NCI-H2081 (cell line): ENCODE measurements at regions not wholly inside any gene's neighbourhood (a gene's known extent, or its start where the extent isn't known, plus 50 kb on each side); places are given as distances from the start of the nearest gene placed in this dataset.
A peak's percentile ranks its signal among the peaks of the same experiment; 100 is the strongest.

Source experiments
- DNase-seq, 2 experiments: peaks; one replicate each; lab custom pipeline; 2025; lab: John Stamatoyannopoulos, UW

DNA sequence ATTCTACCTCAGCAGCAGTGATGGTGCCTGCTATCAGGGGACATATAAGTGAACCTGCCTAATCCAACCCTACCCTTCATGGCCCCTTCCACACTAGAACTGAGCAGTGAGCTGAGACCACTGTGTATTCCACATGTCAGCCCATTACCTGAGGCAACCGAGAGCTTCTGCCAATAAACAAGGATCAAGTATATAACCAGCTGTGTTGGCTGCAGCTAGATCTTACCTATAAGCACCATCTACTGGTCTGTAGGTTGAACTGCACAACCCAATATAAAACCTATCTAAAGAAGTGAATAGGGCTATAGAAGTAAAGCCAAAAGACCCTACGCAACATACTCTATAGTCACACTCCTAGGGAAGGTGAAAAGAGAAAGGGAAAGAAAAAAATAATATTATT is 376.9 kb downstream of the HHIPL2 start:
- peak; percentile 31 to 75 for DNase-seq

DNA sequence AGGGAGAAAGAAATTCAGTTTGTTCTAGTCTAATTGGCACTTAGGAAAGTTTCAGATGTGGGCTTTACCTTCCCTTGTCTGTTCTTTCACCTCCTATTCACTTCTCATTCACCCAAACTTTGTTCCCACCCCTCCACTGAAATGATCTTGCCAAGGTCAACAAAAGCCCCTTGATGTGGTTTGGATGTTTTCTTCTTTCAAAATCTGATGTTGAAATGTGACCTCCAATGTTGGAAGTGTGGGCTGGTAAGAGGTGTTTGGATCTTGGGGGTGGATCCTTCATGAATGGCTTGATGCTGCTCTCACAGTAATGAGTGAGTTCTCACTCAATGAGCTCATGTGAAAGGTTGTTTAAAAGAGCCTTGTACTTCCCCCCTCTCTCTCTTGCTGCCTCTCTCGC is 379.3 kb downstream of the HHIPL2 start:
- no peak for DNase-seq

DNA sequence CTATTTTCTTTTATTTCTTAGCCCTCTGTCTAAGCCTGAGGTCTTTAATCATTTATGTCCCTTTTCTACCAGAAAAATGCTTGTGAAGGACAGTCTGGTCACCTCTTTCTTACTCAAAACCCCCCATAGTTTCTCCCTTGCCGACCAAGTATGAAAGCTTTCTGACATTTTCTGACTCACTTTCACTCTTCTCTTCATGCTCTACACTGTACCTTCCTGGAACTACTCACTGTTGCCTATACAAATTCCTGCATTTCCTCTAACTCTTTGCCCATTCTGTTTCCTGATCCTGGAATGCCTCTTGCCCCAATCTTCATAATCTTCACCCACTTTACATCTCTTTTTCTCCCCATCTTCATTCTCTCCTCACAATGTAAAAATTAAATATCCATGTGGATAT is 380.0 kb downstream of the HHIPL2 start:
- no peak for DNase-seq

DNA sequence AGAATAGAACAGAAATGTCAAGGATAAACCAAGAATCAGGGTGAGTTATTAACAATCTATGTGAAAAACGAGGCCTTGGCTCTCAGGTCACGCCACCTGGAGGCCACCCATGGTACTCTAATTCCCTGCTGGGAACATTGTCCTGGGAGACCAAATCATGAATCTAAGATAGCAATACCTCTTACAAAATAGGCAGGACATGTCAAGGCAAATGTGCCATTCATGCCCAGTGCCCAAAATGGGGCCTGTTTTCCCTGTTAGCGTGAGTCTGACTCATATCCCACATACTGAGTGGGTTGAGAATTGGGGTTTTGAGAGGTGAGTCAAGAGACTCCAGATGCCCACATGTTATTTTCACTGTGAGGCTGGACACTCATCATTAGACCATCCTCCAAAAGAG is 380.8 kb downstream of the HHIPL2 start:
- DNase-seq: peak; percentile 32 to 44

DNA sequence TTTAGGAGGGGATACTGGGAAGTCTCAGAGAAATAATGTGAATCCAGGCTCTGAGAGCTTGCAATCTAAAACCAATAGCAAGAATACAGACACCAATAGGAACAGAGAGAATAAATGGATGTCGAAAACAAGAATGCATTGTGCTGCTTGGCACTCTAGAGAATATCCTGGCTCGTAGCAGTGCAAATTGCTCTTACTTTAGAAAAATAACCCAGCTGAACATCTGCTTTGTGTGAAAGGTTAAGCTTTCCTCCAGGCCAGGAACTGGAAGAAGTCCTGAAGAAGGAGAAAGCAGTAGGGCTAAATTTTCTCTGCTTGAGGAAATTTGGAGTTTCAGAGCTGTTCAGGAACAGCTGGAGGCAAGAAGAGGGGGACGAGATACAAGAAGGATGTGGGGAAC is 382.3 kb downstream of the HHIPL2 start:
- no peak for DNase-seq

DNA sequence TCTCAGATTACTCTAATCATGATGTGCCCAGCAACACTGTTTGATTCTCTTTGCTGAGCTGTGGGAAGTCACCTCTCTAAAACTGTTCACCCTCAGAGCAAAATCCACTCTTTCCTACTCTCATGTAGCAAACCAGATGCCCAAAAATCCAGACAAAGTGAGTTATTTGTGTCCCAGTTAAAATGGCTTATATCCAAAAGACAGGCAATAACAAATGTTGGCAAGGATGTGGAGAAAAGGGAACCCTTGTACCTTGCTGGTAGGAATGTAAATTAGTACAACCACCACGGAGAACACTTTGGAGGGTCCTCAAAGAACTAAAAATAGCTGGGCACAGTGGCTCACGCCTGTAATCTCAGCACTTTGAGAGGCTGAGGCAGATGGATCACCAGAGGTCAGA is 384.0 kb downstream of the HHIPL2 start:
- no peak for DNase-seq

DNA sequence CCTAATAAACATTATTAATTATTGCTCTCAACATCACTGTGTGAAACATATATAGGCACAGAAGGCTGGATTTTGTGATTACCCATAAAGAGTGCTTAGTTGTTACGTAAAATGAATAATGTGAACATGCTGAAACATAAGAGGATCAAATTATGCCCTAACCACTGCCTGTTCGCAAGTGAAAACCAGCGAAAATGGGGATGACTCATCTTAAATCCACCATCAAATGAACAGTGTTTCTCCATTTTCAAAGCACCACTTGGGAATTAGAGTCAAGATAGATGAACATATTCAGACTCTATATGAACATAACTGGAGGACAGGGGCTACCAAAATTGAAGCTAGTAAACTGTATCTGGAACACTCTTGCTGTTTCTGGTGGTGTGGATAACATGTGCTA is 386.2 kb downstream of the HHIPL2 start:
- no peak for DNase-seq

DNA sequence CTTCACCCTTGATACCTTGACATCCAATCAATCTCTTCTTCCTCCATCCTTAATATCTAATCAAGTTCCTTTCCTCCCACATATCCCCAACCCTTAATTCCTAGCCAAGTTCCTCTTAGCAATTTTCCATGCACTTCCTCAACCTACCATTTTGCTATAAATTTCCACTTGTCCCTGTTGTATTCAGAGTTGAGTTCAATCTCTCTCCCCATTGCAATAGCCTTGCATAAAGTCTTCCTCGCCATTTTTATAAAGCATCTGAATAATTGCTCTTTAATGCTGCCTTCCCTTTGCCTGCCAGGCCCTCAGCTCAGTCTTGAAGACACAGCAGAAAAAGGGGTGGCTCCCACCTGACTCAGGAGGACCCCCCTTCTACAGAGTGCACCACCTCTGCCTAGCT is 390.3 kb downstream of the HHIPL2 start:
- DNase-seq: no peak

DNA sequence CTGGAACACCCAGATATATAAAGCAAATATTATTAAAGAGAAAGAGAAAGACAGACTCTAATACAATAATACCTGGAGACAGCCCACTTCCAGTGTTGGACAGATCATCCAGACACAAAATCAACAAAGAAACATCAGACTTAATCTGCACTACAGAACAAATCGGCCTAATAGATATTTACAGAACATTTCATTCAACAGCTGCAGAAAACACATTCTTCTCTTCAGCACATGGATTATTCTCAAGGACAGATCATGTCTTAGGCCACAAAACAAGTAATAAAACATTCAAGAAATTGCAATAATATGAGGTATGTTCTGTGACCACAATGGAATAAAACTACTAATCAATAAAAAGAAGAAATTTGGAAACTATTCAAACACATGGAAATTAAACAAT is 398.3 kb upstream of the DUSP10 start:
- no peak for DNase-seq

DNA sequence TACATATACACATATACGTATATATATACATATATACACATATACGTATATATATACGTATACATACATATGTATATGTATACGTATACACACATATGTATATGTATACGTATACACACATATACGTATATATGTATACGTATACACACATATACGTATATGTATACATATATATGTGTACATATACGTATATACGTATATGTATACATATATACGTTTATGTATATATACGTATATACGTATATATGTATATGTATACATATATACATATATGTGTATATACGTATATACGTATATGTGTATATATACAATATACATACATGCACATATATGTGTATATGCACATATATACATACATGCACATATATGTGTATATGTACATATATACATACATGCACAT is 396.2 kb upstream of the DUSP10 start:
- no peak for DNase-seq

DNA sequence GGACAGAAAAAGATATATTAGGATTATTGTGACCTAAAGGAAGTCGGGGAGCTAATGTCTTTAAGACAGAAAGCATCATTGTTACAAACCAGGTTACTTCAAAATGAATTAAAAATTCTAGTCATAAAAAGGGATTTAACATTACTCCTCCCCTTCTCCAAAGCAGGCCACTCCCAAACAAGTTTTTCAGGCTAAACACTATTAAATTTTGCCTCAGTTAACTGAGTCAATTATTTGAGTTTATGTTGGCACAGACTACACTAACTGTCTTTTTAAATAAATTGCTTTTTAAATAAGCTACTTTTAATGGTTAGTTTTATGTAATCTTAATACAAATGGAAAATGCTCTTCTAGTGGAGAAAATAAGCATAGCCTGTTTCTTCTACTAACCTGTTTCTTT is 395.0 kb upstream of the DUSP10 start:
- DNase-seq: no peak

DNA sequence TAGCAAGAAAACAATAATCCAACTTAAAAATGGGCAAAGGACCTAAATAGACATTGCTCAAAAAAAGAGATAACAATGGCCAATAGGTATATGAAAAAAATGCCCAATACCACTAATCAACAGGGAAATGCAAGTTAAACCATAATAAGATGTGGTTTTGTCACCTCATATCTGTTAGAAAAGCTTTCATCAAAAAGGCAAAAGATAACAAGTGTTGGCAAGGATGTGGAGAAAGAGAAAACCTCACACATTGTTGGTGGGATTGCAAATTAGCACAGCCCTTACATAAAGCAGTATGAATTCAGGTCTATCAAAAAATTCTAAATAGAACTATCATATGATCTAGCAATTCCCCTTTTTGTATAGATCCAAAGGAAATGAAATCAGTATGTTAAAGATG is 387.2 kb upstream of the DUSP10 start:
- DNase-seq: no peak

DNA sequence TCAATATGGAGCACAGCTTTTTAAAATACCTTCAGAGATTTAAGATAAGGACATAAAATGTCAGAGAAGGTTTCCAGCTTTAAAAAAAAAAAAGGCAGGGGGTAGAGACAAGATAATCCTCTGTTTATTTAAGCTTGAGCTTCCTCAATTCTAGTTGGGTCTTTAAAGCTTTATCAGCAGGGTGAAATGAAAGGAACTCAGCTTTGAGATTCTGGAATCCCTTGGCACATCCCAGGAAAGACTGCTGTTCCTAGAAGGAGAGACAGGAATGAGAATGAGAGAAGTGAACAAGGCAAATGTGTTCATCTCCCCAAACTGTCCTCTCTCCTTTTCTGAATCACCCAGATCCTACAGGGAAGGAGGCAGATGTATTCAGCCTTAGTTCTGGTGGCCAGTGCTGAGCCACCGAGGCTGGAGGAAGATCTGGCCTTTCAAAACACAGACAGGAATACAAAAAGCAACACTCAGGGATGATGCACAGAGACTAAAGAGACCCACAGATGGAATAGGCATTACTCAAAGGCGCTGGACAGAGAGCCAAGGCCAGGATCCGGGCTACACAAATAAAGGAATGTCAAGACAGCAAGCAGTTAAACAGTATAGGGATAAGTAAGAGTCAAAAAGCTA is 385.8 kb upstream of the DUSP10 start:
- DNase-seq: no peak

DNA sequence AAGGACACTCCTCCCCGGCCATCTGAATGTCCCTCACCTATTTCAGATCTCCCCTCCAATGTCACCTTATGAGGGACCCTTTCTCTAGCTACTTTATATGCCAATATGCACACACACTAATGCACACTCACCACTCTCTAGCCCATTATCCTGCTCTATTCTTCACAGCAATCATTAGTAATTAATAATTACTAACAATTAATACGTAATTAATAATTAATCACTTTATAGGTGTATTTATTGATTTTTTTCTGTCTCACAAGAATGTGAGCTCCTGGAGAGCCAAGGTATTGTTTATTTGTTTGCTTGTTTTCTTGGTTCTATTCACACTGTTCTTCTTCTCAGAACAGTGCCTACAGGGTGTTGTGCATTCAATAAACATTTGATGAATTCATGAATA is 385.2 kb upstream of the DUSP10 start:
- no peak for DNase-seq

DNA sequence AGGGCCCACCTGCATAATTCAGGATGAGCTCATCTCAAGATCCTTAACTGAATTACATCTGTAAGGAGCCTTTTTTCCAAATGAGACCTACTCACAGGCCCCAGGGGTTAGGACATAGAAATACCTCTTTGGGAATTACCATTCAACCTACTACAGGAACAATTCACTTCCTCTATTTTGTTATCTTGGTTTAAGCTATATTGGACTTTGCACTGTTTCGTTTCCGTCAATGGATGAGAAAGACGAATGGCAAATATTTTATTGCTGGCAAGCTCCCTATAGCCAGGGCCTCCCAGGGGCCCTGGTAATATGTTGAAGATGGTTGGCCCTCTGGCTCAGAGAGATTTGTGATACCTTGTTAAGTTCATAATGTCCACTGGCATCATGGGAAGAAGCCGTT is 384.2 kb upstream of the DUSP10 start:
- no peak for DNase-seq

DNA sequence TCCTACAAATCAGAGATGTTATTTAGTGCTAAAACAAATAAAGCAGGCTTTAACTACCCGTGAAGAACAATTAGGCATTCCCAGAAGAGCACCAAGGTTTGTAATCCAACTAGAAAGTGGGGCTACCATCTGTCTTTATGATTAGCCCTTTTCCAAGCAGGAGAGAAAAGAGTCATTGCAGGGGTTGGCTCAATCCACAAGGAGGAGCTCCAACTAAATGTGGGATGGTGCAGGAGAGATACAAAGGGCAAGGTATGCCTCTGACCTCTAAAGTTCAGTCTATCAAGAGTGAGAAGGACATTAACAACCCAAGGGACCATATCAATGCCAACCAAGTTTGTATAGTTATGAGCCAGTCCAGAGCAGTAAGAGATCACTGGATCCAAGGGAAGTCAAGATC is 382.7 kb upstream of the DUSP10 start:
- DNase-seq: no peak

DNA sequence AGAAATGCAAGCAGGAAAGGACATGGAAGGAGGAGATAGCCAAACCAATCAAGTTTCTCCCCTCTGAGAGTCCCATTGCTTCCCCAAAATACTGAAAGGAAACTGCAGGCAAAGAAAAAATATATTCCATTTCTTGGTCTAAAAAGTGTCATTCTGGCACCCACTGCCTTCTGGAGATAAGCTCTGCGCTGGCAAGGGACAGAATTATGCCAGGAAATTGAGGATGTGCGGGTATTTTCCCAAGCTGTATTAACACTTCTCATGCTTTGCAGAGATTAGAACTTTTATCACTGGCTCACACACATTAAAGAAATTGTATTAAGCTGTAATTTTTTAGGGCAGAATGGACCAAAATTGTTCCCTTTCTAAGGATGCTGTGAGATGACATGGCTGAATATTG is 381.2 kb upstream of the DUSP10 start:
- no peak for DNase-seq

DNA sequence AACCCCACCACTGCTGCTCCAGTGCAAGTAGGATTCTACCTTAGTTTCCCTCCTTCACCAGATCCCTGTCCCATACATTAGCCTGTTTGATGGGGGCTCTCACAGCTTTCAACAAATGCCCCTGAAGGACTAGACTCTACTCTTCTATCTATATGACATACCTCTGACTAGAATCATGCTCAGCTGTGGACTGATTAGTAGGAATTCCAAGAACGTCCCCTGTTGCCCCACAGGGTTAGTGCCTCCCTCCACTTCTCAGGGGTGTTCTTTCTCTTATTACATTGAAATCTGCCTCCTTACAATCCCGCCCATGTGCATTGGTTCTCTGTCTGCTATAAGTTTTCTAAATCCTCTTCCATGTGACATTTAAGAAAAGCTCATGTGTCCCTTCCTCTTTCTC is 375.9 kb upstream of the DUSP10 start:
- DNase-seq: no peak

DNA sequence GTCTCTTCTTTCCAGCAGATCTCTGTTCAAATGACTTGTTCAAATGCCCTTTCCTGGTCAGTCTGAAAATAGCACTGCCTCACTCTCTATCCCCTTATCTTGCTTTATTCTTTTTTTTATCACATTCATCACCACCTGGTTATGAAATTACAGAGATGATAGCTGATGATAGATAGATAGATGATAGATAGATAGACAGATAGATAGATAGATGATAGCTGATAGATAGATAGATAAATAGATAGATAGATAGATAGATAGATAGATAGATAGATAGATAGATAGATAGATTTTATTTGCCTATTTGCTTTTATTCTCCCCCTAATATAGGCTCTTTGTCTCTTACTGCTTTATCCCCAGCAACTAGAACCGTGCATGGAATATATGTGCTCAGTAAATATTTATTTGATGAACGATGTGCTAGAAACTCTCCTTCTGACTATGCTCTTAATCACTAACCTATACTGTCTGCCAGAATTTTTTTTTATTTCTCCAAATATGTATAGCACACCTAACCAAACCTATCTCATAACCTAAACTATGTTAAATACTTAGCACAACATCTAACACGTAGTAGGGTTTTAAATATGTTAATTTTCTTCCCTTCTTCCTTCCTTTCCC is 372.8 kb upstream of the DUSP10 start:
- DNase-seq: no peak

DNA sequence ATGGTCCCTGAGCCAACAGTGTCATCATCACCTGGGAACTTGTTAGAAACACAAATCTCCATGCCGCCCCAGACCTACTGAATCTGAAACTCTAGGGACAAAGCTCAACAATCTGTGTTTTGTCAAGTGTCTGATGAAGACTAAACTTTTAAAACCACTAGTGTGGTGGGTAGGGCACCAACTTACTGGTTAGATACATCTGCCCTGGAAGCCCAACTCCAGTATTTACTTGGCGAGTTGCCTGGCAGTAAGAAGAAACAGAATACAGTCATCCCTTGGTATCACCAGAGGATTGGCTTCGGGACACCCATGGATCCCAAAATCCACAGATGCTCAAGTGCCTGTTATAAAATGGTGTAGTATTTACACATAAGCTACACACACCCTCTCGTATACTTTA is 367.9 kb upstream of the DUSP10 start:
- no peak for DNase-seq

DNA sequence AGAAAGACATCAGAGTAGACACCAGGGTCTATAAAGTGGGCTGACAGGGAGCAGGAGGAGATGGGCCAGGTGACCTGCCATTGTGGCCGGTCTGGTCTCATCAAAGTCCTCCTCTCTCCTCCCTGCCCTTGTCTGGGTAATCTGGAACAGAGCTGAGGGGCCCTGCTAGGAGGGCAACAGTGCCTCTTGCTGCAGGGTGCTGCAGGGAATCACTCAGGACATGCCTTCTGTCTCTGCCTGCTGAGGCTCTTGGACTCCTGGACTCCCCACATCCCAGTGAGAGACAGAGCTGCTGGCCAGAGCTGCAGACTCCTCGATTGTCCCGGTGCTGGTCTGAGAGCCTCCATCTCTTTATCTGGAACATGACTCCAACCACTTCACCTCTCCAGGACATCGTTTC is 366.1 kb upstream of the DUSP10 start:
- no peak for DNase-seq

DNA sequence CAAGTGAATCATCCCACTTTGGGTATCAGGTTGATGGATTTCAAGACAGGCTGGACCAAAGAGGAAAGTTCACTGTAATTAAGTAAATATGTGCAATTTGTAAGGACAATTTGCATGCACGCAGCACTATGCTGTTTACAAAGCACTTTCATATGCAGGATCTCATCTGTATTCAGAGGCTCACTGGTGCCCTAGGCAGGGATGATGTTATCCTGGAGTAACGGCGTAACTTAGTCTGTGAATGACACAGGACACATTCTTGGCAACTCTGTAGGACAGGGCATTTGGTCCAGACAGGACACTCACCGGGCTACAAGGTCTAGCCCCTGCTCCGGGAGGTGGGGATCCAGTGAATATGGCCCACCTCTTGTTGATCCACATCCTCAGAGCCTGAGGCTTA is 365.4 kb upstream of the DUSP10 start:
- DNase-seq: no peak

DNA sequence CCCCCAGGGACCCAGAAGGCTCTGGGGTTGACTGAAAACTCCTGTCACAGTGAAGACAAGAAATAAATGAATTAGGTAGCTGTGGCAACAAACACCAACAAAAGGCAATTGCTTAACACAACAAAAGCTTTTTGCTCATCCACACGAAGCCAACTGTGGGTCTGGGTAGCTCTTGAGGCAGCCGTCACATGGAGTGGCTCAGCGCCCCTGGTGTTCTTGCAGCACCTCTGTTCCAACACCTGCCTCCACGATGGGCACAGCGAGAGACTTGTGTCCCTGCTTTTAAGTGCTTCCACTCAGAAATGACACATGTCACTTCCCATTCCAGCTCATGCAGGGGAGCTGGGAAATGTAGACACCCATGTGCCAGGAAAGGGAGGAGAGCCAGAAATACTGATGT is 364.5 kb upstream of the DUSP10 start:
- DNase-seq: no peak

DNA sequence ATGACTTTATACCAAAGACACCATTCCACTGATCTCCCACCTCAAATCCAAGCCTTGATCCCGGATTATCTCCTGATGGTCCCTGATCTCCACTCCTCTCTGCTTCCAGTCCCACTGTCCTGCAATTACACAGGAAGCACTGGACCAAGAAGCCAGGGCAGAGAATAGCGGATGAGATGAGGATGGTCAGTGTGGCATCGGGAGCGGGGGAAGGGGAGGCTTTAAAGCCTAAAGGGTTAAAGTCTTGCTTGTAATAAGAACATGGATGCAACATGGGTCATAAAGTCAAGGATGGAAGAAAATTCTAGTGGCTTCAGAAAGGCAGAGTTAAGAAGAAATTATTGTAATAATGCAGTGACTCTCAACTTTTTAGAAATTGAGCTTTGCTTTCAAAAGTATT is 364.0 kb upstream of the DUSP10 start:
- no peak for DNase-seq

DNA sequence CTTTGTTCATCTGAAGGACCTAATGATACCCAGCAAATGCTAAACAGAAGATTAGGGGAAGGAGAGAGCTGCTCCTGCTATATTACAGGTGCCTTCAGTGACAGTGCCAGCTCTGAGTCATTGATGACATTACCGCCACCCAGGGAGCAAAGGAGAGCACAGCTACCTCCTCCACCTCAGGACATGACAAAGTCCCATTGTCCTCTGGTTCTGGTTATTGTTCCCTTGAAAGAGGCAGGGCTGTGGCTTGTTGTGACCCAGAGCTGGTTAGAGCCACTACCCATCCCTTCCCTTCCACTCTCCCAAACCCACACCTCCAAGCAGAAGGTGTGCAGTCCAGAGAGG is 363.5 kb upstream of the DUSP10 start:
- peak in 1 of 2 experiments; percentile 18 for DNase-seq
